ENCODE measurements at regions not wholly inside any gene's neighbourhood (a gene's known extent, or its start where the extent isn't known, plus 50 kb on each side); places are given as distances from the start of the nearest gene placed in this dataset.

DNA sequence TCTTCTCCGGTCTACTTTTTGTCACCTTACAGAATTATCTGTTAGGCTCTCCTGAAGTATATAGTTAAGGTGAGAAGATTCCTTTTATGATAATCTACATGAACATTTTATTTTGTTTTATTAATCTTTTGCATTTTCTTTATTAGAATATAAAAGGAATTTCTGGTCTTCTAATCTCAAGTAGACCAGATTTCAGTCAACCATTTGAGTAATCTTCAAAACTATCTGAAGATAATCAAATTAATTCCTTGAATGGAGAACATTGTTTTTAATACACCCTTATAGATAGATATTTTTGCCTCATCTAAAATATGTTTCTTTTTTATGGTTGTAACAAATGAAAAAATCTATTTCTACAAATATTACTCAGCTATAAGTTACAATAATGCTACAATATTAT is 381.7 kb upstream of the PCDH20 start:
- DNase-seq (ENCODE audit: insufficient read length, low spot score) = no peak
- no peak for FAIRE-seq
- TF ChIP-seq POLR2A (IDR thresholded peaks at IDR 0.05; ENCODE audit: low read depth, low read length) = no peak

DNA sequence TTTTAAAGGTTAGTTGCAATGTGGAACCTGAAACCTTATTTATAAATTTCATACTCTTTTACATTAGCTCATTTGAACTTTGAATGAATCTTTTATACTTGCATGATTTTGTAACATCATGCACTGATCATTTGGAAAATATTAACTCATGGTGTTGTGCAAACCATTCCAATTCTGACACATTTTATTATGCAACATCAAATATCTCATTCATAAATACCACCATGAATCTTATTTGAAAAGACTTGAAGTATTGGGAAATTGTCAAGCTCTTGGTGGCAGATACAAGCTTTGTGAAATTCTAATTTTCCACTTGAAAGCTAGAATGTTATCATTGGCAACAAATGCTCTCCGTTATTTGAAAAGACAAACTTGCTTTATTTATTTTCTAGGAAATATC is 379.9 kb upstream of the PCDH20 start:
- DNase-seq (ENCODE audit: insufficient read length, low spot score) (no peak), FAIRE-seq (no peak)
- no peak for TF ChIP-seq POLR2A (IDR thresholded peaks at IDR 0.05; ENCODE audit: low read depth, low read length)

DNA sequence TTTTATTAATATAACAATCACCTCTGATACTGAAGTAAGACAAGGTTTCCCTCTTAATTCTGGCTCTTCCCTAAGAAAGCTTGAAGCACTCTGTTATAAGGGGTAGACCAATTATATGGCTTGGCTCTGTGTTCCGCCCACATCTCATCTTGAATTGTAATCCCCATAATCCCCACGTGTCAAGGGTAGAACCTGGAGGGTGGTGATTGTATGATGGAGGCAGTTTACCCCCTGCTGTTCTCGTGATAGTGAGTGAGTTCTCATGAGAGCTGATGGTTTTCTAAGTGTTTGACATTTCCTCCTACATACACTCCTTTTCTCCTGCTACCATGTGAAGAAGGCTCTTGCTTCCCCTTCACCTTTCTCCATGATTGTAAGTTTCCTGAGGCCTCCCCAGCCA is 363.8 kb upstream of the PCDH20 start:
- no peak for TF ChIP-seq POLR2A (IDR thresholded peaks at IDR 0.05; ENCODE audit: low read depth, low read length)
- no peak for FAIRE-seq
- no peak for DNase-seq (ENCODE audit: insufficient read length, low spot score)

DNA sequence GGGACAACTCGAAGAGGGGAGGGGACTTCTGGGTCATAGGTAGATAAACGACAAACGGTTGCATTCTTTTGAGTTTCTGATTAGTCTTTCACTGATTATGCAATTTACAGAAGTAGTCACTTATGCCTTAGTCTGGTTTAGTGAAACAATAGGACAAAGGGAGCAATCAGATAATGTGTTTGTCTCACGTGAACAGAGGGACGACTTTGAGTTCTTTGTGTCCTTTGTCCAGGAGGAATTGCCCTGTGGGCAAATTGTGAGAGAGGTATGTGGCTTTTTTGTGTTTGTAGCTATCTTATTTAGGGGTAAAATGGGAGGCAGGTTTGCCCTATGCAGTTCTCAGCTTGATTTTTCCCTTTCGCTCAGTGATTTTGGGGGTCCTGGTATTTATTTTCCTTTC is 362.9 kb upstream of the PCDH20 start:
- no peak for TF ChIP-seq POLR2A (IDR thresholded peaks at IDR 0.05; ENCODE audit: low read depth, low read length)
- DNase-seq (ENCODE audit: insufficient read length, low spot score) = no peak
- no peak for FAIRE-seq

DNA sequence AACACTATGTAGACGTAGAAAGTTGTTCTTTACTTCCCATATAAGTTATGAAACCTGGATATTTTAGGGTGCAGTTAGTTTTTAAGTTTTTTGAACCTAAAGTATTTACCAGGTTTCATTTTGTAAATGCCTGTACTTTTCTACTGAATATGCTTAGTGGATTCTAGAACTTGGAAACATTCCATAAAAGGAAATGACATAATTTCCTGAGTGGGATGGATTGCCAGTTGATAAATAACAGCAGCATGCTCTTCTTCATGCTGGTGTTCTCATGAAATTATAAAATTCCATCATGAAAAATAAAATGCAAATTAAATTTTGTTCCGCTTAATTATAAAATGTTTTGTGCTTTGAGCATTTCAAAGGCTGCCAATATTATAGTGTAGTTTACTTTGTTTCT is 362.2 kb upstream of the PCDH20 start:
- no peak for TF ChIP-seq POLR2A (IDR thresholded peaks at IDR 0.05; ENCODE audit: low read depth, low read length)
- FAIRE-seq = no peak
- no peak for DNase-seq (ENCODE audit: insufficient read length, low spot score)

DNA sequence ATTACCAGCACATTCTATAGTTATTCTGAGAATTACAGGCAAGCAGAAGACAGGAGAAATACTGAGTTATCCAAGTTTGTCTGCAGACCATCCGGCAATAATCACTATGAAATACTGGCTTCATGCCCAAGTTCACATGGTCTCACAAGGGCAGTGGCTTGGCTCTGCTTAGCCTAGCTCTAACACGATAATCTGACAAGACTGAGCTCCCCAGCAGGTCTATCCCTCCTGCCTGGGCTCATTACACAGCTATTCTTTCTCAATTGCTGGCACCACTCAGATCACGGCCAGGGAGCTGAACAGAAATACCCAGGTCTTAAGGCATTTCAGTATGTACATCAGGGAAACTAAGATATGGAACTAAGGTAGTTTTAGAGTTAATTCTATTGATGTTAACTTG is 361.6 kb upstream of the PCDH20 start:
- FAIRE-seq (no peak), DNase-seq (ENCODE audit: insufficient read length, low spot score) (no peak)

DNA sequence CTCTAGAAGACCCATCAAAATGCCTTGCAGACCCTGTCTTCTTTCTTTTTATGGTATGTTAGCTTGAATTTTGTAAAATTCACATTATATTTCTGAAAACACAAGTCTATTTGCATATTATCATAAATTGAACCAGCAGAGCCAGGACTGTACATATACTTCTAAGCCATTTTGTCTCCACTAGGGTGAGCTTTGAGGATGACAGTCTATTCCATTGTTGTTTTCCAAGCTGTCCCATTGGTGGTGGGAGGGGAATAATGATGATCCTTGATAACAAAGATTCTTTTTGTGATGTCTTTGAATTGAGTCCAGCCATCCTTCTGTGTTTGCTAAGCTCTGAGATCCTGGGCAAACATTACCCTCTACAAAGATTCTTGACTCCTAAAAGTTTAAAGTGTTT is 359.3 kb upstream of the PCDH20 start:
- FAIRE-seq (no peak), DNase-seq (ENCODE audit: insufficient read length, low spot score) (no peak)
- no peak for TF ChIP-seq POLR2A (IDR thresholded peaks at IDR 0.05; ENCODE audit: low read depth, low read length)

More for the DNA sequence above, 361.6 kb upstream of the PCDH20 start:
- no peak for TF ChIP-seq POLR2A (IDR thresholded peaks at IDR 0.05; ENCODE audit: low read depth, low read length)

DNA sequence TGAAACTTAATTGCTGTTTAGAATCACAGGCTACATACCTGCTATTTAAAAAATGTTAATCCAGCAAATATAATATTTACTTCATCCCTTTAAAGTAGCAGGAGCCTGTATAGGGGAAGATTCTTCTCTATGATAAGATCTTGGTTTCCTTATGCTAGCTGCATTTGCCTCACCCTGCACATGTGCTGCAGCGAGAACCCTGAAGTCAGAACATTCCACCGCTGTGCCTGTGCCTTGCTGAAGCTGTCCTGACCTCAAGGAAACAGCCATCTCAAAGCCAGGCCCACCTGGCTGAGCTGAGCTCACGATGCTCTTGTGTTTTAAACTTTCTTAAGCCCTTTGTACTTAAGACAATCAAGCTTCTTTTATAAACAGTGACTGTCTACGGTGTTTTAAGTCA is 355.0 kb upstream of the PCDH20 start:
- no peak for TF ChIP-seq POLR2A (IDR thresholded peaks at IDR 0.05; ENCODE audit: low read depth, low read length)
- no peak for FAIRE-seq
- no peak for DNase-seq (ENCODE audit: insufficient read length, low spot score)

DNA sequence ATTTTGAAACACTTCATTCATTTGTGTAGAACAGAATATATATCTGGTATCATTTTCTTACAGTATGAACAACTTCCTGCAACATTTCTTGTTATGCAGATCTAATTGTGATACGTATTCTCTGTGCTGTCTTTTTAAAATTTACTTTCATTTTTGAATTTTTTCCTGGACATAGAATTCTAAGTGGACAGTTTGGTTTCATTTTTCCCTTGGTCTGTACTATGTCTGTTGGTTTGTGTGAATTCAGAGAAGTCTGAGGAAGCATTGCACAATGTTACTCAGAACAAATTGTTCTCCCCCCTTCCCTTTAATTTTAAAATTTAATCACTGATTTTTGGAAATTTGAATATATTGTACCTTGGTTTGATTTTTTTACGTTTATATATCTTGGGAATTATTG is 352.5 kb upstream of the PCDH20 start:
- FAIRE-seq (no peak), DNase-seq (ENCODE audit: insufficient read length, low spot score) (no peak)
- TF ChIP-seq POLR2A (IDR thresholded peaks at IDR 0.05; ENCODE audit: low read depth, low read length) = no peak

DNA sequence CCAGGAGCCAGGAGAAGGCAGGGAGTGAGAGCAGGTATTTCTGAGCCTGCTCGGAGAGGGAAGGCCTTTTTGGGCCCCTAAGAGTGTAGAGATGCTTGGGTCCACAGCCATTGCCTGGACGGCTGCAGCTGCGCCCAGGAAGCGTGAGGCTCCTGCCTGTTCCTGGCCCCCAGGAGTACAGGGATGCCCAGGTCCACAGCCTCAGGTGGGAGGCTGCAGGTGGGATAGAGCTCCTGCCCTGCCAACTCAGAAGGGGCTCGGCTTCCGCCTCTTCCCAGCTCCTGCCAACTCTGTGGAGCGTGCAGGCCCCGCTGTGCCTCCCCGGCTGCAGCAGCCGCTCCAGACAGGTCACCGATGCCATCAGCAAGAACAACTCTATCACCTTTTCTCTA is 351.0 kb upstream of the PCDH20 start:
- TF ChIP-seq POLR2A (IDR thresholded peaks at IDR 0.05; ENCODE audit: low read depth, low read length) = no peak
- FAIRE-seq = no peak

DNA sequence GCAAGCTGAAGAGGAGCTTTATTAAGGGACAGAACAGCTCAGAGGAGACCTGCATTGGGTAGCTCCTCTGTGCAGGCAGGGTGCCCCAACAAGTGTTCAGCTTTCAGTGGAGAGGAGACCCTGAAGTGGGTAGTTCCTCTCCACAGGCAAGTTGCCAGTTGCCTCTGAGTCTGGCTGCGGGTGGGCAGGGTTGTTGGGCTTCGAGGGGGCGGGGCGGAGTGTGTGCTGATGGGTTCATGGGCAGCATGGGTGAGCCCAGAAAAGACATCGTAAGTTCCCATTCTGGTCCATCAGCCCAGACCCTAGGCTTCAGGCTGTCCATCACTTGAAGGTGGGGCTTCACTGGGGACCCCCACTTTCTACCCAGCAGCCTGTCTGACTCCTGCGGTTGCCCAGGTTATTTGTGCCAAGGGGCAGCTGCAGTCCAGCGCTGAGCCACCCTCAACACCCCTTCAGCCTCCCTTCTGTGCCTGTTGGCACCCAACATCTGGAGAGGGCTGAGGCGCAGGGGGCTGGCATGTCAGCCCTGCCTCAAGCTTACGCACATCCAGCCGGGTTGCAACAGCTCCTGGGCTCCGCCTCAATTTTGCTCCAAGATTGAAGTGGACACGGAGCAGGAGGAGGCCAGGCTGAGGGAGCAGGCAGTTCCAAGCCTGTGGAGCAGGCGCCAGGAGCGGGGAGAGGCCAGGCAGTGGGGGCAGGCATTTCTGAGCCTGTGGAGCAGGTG is 350.5 kb upstream of the PCDH20 start:
- FAIRE-seq (no peak), DNase-seq (ENCODE audit: insufficient read length, low spot score) (no peak)
- no peak for TF ChIP-seq POLR2A (IDR thresholded peaks at IDR 0.05; ENCODE audit: low read depth, low read length)

More for the DNA sequence above, 351.0 kb upstream of the PCDH20 start:
- DNase-seq (ENCODE audit: insufficient read length, low spot score) = no peak

DNA sequence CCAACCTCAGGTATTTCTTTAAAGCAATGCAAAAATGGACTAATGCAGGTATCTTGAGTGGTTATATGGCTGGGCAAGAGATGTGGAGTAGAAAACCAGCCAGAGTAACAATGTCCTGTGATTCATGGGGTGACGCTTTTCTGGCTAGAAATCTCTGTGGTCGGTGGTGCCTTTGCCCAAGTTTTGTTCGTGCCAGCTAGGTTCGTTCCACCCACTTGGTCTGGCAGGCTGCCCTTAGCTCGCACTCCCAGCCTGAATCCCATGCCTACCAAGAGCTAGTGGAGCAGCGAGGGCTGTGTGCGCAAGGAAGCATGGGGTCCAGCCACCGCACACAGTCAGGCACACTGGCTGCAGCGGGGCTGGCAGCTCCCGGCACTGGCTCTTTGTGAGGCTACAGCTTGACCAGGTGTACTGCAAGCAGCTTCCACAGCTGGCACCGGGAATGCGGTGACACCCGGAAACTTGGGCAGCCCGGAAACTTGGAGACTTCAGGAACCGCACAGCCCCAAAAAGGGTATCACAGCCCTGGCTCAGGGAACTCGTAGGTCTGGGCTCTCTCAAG is 349.6 kb upstream of the PCDH20 start:
- FAIRE-seq = no peak
- no peak for DNase-seq (ENCODE audit: insufficient read length, low spot score)
- no peak for TF ChIP-seq POLR2A (IDR thresholded peaks at IDR 0.05; ENCODE audit: low read depth, low read length)

DNA sequence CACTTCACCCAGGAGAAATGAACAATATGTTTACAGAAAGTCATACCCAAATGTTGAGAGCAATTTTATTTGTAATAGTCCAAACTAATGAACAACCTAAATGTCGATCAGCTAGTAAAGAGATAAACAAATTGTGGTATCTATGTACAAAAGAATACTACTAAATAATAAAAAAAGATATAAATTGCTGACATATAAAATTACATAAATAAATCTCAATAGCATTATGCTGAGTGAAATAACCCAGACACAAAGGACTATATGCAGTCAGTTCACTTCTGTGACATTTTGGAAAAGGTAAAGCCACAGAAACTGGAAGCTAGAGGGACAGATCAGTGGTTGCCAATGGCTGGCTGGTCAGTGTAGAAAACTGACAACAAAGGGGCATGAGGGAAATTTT is 346.0 kb upstream of the PCDH20 start:
- no peak for TF ChIP-seq POLR2A (IDR thresholded peaks at IDR 0.05; ENCODE audit: low read depth, low read length)
- FAIRE-seq = no peak
- DNase-seq (ENCODE audit: insufficient read length, low spot score) = no peak

DNA sequence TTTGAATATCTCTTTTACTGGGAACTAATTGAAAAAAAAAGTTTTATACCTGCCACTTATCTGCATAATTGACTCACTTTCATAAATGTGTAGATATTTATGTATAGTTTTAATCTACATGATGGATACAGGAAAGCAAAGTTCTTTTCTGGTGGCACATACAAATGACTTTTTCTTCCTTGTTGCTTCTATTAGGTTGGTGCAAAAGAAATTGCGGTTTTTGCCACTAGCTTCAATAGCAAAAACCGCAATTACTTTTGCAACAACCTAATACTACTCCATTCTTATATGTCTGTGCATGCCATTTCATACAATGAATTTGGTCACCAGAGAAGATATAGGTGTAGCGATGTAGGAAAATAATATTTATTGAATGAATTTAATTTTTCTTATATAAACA is 344.5 kb upstream of the PCDH20 start:
- FAIRE-seq = no peak
- no peak for TF ChIP-seq POLR2A (IDR thresholded peaks at IDR 0.05; ENCODE audit: low read depth, low read length)
- DNase-seq (ENCODE audit: insufficient read length, low spot score) = no peak

DNA sequence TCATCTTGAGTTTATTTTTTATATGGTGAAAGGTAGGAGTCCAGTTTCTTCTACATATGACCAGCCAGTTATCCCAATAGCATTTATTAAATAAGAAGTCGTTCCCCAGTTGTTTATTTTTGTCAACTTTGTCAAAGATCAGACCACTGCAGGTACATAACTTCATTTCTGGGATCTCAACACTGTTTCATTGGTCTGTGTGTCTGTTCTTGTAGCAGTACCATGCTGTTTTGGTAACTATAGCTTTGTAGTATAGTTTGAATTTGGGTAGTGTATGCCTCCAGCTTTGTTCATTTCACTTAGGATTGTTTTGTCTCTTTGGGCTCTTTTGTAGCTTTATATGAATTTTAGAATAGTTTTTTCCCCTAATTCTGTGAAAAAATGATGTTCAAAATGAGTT is 340.4 kb upstream of the PCDH20 start:
- DNase-seq (ENCODE audit: insufficient read length, low spot score) (no peak), FAIRE-seq (no peak)
- TF ChIP-seq POLR2A (IDR thresholded peaks at IDR 0.05; ENCODE audit: low read depth, low read length) = no peak

Measured in H54 (cell line).